HG02885 (cell line): ENCODE measurements at regions not wholly inside any gene's neighbourhood (a gene's known extent, or its start where the extent isn't known, plus 50 kb on each side); places are given as distances from the start of the nearest gene placed in this dataset.
A peak's percentile ranks its signal among the peaks of the same experiment; 100 is the strongest.

Experiments used
- ATAC-seq: cut with Tn5 transposase; IDR thresholded peaks from one replicate; pipeline ENCODE4 v1.9.1; 2021; ENCODE audit warnings: mild to moderate bottlenecking; ENCODE audit not compliant: unreplicated experiment, poor library complexity

DNA sequence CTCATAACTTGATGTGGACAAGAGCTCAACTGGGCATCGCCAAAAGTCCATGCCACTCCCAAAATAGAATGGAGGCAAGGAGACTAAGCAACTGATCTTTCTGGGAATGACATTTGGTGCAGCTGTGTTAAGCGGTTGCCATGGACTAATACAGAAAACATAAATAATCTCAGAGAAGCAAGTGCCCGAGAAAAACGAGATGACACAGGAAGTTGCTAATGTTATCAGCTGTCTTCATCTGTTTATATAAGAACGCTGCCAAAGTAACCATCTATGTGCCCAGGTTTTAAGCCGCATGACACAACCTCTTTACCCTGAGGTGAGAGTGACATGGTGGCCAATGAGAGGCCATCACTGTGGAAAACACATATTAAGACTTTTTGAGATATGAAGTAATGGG is 54.9 kb upstream of the SACS start:
- no peak for ATAC-seq

DNA sequence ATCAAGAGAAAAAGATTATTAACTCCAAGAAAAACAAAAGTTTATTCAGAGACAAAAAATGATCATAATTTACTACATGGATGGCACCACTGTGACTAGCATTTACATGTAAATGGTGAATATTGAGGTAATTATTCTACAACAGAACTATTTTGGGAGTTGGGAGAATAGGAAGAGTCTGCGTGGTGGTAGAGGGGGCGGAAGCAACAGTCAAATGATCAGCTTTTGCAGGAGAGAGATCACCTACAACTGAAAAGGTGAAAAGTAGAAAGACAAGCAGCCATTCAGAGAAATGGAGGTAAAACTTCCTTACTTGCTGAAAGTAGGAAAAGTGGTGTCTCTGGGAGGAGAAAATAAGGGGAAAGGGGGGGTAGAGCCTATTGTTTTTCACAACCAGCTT is 62.8 kb upstream of the SACS start:
- ATAC-seq: no peak

DNA sequence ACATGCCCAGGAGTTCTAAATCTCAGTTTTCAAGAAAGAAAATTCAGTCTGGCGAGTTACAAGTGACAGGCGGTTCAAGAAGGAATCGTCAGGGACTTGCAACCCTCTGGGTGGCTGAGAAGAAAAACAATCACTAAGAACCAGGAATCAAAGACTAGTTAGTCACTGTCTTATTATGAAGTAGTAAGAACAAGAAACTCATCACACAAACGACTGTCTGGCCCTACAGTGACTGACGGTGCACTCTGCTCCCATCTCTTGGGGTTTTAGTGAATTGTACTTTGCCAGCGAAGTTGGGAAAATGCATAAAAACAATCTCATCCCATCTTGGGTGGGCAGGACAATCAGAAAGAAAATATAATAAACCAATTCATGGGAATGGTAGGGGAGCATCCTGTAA is 63.7 kb upstream of the SACS start:
- ATAC-seq: no peak

DNA sequence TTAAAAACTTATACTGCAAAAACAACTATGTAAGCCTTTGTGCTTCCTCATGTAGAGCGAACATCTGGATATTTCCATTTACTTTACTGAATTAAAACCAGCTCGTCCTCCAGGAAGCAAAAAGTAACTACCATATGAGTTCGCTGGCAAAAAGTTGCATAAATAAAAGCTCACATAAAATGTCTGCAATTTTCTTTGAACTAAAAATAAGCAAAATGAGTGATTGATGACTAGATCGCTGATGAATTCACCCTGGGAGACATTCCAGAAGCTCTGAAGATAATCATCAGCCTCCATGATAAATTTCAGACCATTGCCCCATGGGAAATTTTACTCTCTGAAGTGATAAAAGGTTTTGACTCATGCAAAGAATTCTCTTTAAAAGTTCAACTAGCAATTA is 67.3 kb upstream of the SACS start:
- no peak for ATAC-seq

DNA sequence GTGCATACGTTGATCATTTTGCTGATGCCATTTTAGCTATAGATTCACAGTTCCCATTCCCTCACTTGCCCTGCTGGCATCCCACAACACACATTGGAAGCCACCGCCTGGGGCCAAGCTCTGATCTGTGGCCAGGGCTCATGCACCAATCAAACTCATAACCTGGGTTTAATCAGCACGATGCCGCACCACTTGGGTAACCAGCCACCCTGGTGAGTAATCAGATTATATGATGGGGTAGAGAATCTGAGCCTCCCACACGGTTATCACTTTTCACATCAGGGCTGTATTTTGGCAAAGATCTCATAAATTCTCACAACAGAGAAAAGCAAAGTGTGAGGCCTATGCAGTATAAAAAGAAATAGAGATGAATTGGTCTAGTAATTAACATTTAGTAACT is 66.0 kb upstream of the TNFRSF19 start:
- no peak for ATAC-seq

DNA sequence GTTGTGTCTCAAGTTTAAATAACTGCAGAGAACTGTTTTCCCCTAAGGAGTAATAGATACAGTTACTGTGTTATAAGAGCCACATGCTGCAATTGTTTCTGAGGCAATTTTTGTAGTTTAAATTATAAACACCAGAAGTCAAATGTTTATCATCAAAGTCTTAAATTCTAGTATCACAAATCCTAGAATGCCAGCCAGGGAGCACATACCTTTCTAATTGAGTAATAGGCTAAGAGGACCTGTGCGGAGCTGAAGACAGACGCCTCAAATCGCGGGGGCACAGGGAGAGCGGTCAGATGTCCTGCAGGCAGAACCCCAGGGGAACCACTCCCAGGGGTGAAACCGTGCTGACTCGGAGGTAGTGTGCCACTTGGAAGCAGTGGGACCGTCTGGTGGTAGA is 65.2 kb upstream of the TNFRSF19 start:
- no peak for ATAC-seq

DNA sequence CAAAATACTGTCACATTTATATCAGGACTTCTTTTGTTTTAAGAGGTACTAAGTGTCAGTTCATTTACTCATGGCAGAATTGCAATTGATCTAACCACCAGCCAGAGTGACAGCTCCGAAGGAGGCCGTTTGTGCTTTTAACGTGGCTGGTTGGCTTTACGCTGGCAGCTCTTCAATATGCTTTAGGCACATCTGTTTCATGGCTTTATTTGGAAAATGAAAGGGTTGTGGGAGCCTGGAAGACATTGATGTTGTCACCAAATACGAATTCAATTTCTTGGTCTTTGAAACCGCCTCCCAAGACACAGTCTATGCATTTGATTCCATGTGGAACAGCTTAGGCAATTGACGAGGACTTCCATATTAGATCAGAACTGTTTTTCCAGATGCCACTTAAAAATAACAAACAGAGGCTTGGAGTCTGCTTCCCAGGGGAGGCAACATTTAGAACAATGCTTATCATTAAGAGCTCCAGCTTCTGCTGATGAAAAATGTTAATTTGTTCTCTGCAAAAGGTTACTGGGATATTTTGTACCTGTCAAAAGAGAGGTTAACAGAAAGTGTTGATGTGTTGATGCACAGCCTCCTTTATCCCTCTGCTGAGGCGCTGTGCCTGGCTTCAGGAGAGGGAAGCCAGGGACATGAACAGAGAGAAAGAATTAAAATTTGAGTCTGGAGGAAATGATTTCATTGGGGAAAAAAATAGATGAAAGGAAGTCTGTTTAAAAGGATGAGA is 64.0 kb upstream of the TNFRSF19 start:
- no peak for ATAC-seq

DNA sequence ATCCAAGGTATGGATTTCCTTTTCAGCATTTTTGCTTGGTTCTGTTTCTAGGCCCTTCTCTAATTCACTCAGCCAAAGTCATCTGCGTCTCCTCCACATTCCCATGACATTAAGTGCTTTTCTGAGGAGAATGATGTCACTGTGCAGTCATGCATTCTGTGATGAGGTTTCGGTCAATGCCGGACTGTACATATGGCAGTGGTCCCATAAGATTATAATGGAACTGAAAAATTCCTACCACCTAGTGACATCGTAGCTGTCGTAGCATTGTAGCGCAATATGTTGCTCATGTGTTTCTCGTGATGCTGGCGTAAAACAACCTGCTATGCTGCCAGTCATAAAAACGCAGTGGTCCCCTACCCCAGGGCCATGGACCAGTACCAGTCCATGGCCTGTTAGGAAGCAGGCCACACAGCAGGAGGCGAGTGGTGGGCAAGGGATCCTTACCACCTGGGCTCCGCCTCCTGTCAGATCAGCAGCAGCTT is 63.4 kb upstream of the TNFRSF19 start:
- no peak for ATAC-seq

DNA sequence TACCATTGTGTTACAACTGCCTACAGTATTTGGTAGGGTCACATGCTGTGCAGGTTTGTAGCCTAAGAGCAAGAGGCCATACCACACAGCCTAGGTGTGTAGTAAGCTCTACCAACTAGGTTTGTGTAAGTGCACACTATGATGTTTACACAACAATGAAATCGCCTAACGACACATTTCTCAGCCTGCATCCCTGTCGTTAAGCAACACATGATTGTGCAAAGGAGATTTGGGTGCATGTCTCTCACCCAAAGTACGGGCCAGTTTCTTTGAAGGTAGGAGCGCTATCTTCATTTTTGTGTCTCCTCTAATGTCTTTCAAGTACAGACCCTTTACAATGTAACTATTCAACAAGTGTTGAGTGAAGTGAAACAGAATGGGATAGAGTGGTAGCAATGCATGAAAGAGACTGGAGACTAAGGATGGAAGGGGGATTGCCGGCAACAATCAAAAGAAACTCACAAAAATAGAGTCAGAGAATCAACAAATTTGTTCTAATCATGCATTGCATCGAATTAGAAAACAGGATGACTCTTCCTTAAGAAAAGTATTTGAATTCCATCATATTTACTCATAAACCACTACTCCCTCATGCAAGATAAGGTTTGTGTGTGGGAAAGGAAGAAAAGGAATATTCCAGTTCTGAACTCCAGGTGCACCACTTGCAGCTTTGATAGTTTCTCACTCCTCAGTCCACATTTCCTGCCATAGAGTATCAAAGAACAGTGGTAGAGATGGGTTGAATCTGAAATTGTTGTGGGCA is 60.2 kb upstream of the TNFRSF19 start:
- no peak for ATAC-seq

DNA sequence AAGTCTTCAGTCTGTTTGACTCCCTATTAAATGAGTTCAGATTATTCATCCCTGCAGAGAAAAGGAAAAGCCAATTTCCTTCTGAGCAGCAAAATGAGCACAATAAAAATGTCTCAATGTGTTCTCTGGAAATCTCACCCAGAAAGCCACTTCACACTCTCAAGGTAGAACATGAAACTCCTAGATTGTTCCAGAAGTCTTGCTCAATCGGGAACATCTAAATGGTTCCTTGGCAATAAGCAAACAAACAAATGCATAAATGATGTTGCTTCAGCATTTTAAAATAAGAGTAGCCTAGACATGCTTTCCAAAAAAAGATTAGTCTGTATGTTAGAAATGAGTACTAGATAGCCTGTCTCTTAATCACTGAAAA is 59.7 kb upstream of the TNFRSF19 start:
- ATAC-seq: no peak

DNA sequence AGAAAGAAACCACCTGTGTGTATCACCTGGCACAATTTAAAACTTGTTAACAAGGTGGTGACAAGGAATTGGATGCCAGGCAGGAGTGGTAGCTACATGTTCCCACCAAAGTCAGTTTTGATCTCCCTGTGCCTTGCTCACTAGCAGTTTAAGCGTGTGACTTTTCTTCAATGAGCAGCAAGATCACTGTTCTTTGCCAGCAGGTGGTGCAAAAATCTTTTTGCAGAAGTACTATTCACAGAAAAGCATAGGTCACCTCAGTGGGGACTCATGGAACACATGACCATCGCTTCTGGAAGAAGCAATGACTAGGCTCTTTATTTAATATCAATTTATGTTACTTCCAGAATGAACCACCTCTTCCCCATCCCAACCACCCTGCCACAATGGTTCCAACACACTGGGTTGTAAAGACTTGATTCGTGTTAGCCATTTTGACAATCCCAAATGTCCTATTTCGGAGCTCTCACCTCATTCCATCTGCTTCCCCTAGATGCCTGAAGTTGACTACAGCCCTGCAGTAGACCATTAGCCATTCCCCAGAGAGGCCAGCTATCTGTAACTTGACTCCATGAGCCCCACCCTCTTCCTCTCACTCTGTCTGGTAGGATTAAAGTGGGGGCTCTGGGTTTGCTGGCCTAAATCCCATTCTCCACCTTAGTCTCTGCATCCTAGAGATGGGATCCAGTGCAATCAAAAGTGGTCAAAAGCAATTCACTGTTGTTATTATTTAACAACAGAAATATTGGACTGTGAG is 59.1 kb upstream of the TNFRSF19 start:
- peak; percentile 50 for ATAC-seq

DNA sequence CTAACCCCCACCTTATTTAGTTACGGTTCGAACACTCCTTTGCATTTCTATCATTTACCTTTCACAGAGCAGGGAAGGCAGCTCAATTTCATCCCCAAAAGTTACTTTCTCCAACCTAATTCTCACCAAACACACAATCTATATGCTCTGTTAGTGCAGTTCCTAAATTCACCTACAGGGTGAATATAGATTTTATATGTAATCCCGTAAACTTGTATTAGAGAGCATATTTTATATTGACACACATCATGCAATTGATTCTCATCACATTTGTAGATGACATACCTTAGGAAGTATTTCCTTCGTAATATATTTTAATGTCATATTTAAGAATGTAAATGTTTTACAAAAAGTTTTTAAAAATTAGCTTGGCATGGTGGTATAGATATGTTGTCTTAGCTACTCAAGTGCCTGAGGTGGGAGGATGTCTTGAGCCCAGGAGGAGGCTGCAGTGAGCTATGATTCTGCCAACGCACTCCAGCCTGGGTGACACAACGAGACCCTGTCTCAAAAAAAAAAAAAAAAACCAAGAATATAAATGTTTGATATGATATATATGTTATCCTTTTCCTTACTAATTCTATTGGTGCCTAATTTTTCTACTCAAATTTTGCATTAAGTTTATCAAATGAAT is 57.3 kb upstream of the TNFRSF19 start:
- ATAC-seq: no peak

DNA sequence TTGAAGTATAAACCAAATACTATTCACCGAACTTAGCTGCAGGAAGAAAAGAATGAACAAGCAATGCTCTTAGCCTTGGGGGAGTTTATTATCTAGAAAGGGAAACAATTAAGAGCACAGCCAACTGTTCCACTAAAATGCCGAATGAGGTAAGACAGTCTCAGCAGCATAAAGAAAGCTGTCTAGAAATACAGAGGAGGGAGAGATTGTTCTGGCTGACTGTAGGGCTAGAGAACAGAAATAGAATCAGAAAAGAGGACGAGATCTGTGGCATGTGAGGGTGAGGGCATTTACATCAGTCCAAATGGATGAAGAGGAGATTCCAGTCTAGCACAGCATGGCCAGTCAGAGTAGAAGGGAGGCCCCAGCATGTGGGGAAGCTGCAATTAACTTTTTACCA is 56.8 kb upstream of the TNFRSF19 start:
- no peak for ATAC-seq

DNA sequence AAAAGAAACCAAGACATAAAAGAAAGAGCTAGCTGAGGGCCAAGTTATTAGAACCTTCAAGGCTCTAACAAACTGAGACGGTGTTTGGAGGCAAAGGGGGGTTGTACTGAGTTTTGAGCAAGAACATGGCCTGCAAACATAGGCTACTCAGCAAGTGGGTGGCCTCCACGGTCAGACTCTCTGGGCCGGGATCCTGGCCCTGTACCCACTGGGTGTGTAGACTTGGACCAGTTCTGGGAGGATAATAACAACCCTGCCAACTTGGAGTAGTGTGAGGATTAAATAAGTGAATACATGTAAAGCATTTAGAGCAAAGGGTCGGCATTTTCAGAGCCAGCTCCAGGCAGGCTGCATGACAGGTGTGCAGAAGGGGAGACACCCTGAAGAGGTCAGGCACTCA is 56.1 kb upstream of the TNFRSF19 start:
- no peak for ATAC-seq

DNA sequence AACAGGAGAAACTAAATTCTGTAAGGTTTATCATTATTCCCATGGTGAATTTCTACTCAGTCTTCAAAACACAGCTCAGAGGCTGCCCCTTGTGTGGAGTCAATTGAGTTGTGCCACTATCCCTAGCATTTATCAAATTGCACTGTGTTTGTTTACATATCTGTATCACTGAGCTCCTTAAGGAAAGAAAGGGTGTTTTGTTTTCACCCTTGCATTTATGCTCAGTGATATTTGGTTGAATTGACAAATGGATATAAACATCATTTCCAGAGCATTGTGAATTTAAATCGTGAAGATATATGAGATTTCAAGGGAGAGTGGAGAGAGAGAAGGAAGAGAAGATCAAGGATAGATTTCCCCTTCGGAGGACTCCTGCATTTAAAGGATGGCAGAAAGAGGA is 55.1 kb upstream of the TNFRSF19 start:
- ATAC-seq: no peak

DNA sequence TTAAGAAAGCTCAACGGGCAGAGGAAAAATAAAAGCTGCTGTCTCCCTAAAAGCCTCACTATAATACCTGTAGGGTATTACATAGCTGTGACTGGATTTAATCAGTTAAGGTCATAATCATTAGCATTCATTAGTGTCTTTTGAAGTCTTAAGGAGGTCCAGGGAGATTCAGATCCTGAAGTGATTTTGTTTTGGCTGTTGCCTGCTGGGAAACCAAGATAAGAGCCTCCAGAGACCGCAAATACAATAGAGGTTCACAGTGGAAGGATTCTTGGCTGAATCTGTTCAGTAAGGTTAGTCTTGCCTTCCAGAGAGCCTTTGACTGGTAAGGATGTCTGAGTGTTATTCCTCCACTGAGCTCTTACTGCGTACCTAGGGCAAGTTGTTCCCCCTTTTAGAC is 54.0 kb upstream of the TNFRSF19 start:
- ATAC-seq: no peak

DNA sequence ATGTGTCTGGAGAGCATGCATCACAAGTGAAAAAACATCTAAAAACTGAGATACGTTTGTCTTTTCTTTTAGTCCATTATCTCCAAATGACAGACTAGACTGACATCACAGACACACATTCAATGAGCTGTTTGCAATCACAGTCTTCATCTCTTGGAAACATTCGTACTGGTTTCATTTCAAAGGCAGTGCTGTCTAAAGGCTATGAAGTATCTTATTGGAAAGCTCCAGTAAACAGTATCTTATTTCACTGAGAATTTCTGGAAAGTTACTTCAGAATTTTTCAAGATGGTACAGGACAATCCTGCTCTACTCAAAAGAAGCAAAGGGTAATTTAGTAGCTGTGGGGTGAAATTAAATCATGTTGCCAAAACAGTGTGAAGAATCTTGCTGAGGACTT is 53.5 kb upstream of the TNFRSF19 start:
- ATAC-seq: no peak

DNA sequence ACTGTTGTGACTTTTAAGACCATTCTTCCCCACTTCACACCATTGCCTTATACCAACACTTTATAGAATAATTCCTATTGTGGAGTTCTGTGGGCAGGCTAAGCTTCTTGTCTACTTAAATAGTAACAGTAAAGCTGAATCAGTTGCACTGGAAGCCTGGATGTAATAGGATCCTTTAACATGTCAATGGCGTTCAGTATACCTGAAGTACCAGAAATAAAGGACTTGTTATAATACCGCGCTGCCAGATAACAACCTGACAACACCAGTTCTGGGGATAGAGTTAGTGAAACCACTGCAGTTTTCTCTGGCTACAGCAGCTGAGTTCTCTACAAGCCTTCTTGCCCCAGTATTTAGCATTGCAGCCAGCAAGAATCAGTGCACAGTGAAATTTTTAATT is 52.0 kb upstream of the TNFRSF19 start:
- no peak for ATAC-seq
